Stimulated activated CD4-positive, alpha-beta T cell treated with anti-CD3 and anti-CD28 coated beads, Interleukin-2, amount 100 ng/mL, for 24 hours (primary cell): ENCODE measurements at regions not wholly inside any gene's neighbourhood (a gene's known extent, or its start where the extent isn't known, plus 50 kb on each side); places are given as distances from the start of the nearest gene placed in this dataset.
"Not testable (repeated sequence)": the region's sequence is repeated elsewhere in the genome, so short reads cannot be mapped to it uniquely, and the experiment has no call there.

Experiments used
- DNase-seq, 2 donors: peaks; one replicate each; pipeline ENCODE4 v3.0.0-alpha.2; 2020

DNA sequence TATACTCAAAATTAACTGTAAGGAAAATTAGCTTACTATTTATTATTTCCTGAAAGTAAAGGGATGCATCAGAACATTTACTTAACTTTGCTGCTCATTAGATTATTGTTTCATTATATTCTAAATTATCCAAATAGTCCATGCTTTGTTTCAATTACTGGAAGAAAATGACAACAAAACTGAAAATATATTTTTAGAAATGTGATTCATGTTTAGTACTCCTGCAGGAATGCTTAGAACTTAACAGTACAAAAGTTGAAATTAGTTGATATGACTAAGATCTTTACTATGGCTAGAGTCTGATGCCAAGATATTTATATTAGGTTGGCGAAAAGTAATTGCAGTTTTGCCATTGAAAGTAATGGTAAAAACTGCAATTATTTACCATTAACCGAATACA lies 660.5 kb upstream of the PABPC4L start:
- DNase-seq: no peak

DNA sequence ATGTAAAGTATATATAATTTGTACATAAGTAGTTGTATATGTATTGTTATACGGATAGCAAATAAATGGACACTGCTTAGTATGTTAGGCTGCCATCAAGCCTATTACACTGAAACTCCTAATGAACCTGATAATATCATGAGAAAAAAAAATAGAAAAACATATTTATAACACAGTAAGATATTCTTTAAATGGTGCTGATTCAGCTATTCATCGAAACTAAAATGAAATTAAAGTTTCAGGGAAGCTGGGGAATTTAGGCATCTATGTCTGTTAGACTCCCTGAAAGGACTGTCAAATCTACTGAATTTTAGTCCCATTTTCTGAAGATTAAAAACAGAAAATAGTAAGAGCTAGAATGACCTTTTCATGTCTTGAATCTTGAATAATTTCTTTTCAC lies 647.1 kb upstream of the PABPC4L start:
- DNase-seq: no peak

DNA sequence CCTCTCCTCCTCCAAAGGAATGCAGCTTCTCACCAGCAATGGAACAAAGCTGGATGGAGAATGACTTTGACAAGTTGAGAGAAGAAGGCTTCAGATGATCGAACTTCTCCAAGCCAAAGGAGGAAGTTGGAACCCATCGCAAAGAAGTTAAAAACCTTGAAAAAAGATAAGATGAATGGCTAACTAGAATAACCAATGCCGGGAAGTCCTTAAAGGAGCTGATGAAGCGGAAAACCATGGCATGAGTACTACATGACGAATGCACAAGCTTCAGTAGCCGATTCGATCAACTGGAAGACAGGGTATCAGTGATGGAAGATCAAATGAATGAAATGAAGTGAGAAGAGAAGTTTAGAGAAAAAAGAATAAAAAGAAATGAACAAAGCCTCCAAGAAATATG lies 629.2 kb upstream of the PABPC4L start:
- DNase-seq: not testable (repeated sequence)

DNA sequence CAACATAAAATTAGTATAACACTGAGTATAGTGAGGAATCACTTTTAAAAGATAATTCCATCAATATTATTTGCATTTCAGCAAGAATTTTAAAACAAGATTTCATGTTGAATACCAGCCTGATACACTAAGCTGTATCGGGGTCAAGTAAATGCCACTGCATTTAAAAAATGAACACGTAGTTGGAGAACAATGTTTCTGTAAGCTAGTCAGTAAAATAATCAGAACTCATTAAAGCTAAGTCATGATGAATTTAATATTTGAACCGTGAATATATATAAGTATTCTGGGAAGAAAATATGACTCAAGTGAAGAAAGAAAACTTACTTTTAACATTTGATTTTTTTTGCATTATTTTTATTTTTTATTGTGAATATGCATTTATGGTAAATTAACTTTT lies 611.0 kb upstream of the PABPC4L start:
- DNase-seq: no peak

DNA sequence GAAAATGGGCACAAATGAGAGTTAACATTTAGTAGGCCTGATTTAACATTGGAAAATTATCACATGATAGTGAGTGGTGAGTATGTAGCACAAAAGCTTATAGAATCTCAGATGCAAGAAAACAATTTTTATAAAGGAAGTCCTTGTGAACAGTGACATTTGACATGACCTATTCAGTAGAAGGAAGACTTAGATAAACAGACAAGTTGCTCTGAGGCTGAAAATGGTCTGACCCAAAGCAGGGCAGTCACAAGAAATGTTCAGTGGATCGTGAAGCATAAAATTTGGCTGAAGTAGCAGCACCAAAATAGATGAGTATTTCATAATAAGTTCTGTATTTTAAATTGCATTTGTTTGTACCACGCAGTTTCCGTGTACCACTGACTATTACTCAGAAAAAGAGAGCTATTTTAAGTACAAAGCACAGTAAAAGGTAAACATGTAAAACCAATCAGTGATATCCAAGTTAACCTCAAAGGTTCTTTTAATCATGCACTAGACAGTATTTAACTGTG lies 605.7 kb upstream of the PABPC4L start:
- DNase-seq: no peak

DNA sequence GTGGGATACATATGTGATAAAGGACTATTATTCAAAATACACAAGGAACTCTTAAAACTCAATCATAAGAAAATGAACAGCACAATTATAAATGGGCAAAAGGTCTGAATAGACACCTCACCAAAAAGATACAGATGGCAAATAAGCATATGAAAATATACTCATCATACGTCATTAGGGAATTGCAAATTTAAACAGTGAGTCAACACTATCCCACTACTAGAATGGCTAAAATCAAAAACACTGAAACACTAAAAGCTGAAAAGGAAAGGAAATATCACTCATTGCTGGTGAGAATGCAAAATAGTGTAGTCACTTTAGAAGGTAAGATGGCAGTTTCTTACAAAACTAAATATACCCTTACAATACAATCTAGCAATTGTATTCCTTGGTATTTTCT lies 597.0 kb upstream of the PABPC4L start:
- DNase-seq: no peak

DNA sequence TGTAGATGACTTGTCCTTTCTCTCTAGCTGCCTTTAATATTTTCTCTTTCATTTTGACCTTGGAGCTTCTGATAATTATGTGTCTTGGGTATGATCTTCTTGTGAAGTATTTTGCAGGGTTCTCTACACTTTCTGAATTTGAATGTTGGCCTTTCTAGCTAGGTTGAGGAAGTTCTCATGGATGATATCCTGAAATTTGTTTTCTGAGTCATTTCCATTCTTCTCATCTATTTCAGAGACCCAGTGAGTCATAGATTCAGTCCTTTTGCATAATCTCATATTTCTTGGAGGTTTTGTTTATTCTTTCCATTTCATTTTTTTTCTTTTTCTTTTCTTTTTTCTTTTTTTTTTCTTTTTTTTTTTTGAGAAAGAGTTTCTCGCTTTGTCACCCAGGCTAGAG lies 585.7 kb upstream of the PABPC4L start:
- no peak for DNase-seq

DNA sequence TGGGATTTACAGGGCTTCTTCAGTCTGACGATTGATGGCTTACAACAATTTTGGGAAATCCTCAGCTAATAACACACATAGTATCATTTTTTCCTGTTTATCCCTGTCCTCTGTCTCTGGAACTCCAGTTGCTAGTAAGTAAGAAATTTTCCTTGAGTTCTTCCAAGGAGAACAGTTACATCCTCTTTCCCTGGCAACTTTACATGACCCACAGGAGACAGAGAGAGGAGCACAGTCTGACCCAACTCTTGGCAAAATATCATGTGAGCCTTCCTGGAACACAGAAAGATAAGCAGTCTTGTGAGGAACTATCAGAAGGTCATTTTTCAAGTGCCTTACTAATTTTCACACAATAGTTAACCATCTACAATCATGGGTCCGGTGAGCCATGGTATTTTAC lies 578.7 kb upstream of the PABPC4L start:
- DNase-seq: no peak

DNA sequence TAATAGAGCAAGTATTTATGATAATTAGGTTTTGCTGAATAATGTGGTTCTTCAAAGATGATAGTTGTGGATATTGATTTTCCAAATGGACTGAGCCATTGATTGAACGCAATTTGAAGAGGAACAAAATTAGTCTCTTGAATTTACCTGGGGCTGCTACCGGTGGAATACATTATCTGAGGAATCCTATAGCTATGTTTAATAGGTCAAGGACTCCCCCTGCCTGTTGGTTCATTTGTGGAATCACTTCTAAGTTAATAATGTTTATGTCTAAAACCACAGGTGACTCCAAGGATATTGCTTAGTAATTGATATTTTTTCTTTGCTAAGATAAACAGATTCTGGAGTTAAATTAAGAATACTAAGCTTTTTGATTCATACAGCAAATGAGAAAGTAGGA lies 576.0 kb upstream of the PABPC4L start:
- DNase-seq: no peak

DNA sequence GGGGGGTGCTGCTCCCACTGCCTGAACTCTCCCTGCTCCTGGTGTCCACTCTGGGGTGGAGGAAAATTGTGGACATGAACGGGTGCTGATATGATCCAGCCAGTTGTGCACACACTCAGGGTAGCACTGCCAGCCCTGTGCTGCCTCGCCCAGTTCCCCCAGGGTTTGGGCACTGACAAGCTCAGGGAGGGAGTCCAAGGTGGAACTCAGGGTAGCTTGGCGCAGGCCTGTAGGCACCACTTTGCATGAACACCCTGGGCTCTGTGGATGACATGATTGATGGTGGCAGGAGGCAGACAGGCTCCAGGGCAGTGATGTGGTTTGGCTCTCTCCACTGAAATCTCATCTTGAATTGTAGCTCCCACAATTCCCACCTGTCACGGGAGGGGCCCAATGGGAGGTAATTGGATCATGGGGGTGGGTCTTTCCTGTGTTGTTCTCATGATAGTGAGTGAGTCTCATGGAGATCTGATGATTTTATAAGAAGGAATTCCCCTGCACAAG lies 572.0 kb upstream of the PABPC4L start:
- no peak for DNase-seq

DNA sequence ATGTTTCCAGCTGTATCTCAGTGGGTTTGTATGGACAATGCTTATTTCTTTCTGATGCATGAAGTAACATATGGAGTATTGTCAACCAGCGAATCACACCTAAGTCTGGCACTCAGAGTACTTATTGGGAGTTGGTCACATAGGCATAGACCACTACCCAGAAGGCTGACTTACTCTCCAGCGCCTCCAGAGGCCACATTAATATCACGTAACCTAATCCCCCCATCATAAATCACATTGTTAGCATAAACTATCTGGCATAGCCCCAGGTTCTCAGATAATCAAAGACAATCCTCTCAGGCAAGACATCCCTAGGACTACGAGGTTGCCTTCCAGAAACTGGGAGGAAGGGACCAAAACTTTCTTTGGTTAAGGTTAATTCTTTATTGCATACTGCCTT lies 560.5 kb upstream of the PABPC4L start:
- DNase-seq: no peak

DNA sequence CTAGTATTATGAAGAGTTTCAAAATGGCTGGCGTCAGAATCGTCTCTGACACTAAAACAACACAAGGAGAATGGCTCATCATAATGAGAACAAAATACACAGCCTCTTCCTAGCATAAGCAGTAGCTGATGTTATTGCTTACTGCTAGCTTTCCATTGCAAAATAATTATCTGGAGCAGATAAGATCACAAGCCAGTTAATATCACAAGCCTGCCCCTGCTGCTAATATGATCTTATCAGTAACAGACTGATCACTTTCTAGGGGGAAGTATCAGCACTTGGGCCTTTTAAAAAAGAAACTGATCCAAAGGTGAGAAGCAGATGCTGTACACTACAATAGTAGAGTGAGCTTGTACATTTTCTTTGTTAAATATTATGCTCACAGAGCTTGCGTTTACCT lies 554.8 kb upstream of the PABPC4L start:
- no peak for DNase-seq

DNA sequence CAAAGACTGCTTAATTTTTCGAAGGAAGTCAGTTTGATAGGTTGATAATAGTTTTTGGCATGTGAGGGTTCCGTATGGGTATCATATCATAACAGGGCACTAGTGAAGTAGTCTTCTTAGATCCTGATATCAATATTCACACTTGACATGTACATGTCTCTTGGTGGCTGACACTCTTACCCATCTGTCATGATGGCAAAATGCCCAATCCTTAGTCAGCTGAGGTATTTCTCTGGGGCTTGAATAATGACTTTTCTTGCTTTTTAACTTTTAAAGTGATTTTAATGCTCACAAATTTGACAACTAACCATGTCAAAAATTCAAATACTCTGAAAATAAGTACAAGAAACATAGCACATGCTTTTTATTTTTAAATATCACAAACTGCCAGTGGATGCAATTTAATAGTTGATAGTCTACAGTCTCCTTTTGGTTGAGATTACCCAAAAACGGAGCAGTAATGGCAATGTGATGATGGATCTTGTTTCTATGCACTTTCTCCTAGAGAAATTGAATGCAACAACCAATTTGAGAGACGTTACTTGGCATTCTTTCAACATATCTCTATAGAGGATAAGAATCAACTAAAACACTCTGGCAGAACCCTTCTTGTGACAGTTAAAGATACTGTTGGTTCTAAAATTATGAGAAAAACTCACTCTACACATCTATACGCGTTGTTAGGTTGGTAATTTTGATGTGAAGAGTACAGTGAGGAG lies 552.9 kb upstream of the PABPC4L start:
- DNase-seq: no peak

DNA sequence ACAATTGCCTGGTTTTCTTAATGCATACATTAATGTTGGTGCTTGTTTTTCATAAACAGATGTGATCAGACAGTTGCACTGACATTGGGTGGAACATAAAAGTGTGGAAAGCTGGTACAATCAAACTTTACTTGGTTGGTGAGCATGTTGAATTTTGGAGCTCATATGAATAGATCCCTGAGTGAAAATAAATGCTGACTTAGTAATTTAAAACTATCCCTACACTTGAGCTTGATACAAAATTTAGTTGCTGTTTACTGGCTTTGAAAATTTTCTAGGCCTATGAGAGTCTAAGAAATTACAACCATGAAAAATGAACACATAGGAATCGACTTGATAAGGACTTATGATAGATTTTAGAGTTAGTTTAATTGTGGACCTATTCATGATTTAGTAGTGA lies 551.8 kb upstream of the PABPC4L start:
- no peak for DNase-seq

DNA sequence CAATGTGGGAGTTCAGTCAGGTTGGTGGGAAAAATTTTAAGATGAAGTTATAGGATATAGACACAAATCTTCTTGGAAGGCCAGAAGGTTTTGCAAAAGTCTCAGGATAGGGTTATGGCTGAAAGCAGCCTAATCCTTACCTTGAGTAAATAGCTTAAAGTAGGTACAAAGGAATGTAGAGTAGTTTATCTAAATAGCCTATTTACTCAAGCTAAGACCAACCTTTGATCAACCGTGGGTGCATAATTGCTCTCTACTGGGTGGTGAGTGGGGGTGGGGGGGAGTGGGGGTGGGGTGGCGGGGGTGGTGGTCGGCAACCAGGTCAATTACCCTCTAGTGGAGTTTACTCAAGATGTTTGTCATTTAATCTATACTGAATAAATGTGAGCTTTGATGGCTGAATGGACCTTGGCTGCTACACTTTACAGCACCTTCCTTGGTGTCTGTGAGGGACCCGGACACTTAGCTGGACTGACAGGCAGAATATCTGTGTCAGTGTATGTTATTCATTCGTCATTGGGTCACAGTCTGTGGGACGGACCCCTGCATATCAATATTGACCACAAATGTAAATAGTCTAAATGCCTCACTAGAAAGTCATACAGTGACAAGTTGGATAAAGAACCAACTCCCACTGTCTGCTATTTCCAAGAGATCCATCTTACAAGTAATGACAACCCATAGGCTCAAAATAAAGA lies 545.7 kb upstream of the PABPC4L start:
- no peak for DNase-seq

DNA sequence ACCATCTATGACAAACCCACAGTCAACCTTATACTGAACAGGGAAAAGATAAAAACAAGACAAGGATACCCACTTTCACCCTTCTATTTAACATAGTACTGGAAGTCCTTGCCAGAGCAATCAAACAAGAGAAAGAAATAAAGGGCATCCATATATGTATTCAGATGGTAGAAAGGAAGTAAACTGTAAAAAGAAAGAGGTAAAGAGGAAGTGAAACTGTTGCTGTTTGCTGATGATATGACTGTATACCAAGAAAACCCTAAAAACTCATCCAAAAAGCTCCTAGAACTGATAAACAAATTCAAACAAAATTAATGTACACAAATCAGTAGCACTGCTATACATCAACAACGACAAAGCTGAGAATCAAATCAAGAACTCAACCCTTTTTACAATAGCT lies 538.7 kb upstream of the PABPC4L start:
- DNase-seq: no peak

DNA sequence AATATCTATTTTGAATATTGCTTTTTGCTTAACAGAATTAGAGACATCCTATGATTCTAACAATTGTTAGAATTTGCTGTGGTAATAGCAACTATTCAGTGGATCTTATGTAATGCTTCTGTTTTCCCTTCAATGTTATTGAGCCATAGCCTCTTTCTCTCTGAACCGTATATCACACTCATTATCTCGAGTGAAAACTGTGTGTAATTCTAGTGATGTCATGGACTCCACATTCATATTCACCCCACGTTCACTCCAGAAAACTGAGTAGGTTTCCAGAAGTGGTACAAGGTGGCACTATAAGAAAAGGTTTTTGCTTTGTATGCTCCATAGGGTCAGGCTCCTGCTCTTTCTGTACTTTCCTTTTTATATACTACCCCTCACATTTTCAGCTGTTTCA lies 534.3 kb upstream of the PABPC4L start:
- no peak for DNase-seq

DNA sequence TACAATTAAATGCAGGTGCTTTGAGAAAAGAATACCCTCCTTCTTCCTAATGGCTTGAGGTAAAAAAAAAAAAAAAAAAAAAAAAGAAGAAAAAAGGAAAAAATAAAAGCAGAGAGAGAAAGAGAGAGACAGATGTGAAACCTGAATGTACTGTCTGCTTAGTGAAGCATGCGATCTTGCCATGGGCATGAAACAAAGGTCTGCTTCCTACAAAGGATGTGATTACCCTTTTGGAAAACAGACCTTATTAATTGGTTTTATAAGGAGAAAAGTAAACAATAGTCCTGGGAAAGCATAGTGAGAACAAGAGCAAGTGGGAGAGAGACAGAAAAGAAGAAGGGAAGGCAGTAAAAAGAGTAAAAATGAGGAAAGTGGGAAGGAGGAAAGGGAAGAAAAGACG lies 526.1 kb upstream of the PABPC4L start:
- DNase-seq: no peak

DNA sequence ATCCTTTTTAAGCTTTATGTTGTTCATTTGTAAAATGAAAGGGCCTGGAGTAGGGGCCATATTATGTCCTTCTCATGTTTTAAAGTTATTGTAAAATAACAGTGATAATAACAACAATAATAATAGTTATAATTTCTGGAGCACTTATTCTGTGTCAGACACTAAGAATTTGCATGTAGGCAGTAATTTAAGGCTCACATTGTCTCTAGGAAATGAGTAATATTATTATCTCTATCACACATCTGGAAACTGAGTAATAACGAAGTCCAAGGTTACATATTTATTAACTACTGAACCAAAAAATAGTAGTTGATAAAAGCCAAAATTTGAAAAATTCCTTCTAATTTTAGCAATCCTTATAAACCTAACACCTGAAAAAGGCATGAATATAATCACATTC lies 520.7 kb upstream of the PABPC4L start:
- no peak for DNase-seq

DNA sequence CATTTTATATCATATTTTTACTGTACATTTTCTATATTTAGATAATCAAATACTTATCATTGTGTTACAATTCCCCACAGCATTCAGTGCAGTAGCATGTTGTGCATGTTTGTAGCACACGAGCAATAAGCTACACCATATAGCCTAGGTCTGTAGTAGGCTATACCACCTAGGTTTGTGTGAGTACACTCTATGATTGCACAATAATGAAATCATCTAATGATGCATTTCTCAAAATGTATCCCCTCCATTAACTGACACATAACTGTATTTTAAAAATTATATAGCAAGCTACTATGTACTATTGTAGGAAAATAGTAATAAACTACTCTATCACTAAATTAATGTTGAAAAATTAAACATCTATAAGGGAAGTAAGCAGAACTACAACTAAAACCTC lies 518.4 kb upstream of the PABPC4L start:
- no peak for DNase-seq

DNA sequence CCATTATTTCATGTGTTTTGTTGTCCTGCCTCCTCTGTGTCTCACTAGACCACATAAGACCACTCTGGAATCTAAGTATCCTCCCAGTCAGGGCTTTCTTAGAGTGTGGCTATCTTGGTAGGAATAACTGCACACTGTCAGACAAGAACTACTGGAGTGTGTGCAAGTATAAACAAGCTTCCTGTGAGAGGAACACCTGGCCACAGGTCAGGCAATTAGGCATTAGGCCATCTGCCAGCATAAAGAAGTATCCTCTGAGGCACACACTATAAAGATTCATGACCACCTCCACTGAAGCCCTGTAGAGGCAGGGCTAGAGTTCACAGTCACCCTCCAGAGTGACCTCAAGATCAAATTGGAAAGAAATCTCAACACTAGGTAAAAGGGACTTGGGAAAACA lies 507.0 kb upstream of the PABPC4L start:
- no peak for DNase-seq

DNA sequence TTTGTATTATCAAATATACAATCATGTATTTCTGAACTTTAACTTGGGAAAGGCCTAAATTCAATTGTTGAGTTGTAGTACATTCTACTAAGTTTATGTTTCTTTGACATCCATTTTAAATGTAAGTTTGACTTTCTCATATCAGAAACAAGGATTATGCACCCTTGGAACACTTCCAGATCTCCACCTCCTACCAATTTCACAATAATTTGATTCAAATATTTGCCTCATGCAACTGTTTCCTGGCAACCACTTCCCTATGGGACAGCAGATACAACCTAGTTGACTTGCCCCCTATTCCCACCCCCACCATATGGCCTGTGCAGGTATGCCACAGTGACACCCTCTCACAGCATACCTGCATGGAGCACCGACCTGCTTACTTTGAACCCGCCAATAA lies 506.4 kb upstream of the PABPC4L start:
- DNase-seq: no peak

DNA sequence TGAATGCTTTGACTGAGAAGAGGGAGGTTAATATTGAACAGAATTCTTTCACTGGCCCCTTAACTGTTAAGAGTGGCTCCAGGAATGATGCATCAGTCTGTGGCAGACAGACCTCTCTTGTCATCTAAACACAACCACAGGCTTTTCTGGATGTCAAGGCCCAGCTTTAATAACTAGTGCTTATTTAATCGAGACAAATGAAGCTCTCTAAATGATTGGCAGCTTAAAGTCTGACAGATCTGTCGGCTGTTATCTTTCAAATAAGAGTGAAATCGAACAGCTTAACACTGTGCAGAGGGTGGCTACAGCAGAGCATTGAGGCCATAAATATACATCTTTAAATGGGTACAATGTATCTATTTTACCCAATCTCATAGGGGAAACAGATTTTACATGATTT lies 500.8 kb upstream of the PABPC4L start:
- no peak for DNase-seq

DNA sequence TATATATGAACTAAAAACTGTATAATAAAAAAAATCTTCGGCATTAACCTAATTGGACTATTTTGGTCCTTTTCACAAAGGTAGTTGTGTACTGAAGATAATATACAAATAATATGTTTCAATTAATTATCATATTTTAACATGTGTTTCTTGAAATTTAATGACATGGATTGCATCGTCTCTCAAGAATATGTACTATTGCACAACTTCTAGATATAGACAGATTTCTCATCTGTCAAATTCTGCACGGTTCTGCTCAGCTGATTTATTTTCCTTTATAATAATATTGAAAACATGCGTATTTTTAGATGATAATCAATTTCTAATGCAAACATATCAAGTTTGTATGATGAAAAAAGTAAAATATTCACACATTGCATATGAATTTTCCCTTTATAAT lies 498.7 kb upstream of the PABPC4L start:
- no peak for DNase-seq

DNA sequence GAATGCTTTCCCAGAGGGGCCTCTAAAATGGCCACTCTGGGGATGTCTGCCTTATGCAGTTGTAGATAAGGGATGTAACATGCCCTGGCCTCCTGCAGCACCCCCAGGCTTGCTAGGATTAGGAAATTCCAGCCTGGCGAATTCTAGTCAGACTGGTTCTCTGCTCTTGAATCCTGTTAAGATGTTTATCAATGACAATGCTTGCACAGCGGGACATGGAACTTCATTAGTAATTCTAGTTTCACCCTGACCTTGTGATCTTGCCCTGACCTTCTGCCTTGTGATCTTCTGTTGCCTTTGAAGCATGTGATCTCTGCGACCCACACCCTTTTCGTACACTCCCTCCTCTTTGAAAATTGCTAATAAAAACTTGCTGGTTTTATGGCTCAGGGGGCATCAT lies 497.2 kb upstream of the PABPC4L start:
- DNase-seq: not testable (repeated sequence)
